ENCODE measurements at regions not wholly inside any gene's neighbourhood (a gene's known extent, or its start where the extent isn't known, plus 50 kb on each side); places are given as distances from the start of the nearest gene placed in this dataset.

- DNase-seq = no peak
These were observed 431.6 kb downstream of the RFC3 start for GRCh38 chr13:34249546-34250039.

GRCh38 chr13:34250151-34250670, 432.3 kb downstream of the RFC3 start:
- DNase-seq = no peak

- no peak for DNase-seq
These were observed 436.4 kb downstream of the RFC3 start for GRCh38 chr13:34254366-34254765.

DNA sequence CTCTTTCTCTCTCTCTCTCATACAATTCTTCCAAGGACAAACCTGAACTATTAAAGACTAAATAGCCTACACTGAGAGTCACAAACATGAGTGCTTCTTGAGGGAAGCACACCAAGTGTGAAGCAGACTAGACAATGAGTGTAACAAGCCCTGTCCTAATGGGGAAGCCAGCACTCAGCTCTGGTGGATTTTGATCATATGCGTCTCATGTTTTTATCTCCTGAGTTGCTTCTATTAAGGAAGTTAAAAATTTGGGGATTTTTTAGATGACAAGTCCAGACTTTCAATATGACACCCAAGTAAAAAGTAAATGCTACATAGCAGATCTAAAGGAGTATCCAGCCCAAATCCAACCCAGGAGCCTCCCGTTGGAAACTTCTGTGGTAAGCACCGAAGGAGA, 437.8 kb downstream of the RFC3 start:
- DNase-seq = no peak

- DNase-seq = no peak
These were observed 438.3 kb downstream of the RFC3 start for GRCh38 chr13:34256236-34256635.

GRCh38 chr13:34257966-34258365, 440.0 kb downstream of the RFC3 start:
- peak; percentile 51 for DNase-seq

DNA sequence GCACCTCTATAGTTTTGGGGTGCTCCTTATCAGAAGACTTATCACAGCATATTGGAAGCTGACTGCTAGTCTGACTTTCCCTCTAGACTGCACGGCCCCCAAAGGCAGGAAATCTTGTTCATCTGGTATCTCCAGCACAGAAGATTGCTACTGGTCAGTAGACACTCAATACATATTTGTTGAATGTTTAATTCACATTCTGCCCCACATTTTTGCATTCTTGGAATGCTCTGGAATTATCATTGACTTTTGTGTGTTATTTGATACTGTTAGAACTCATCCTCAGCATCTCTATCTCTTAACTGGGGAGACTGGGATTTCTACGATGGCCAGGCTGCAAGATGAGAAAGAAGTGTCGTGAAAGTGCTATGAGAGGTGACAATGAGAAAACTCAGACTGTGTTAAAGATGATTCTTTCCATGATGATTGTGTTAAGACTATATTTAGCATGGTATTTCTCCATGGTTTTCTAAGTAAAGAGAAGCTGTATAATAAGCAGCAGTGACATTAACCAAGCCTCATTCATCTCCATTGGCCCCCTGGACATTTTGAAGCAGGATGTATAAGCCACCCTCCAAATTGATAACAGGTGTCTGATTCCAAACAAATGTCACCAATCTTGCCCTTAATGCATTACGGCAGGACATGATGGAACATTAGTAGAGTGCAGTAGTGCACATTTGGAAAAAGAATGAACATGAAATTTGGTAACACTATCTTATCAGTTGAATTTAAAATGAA, 440.9 kb downstream of the RFC3 start:
- DNase-seq = peak; percentile 1

DNA sequence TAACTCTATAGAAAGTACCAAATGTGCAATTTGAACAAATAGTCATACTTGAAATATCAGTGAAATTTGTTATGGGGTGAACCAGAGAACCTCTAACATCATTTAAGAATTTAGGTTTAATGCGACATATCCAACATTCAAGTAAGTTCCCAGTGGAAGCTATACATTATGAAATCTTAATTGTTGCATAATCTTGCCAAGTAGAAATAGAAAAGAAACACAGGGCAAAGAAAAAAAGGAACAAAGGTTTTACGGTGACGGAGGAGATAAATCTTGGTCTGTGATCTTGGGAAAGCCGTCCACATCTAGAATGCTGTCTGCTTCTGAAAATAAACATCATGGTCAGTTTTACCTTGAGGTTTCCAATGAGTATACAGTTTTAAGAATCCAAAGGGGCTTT, 445.7 kb downstream of the RFC3 start:
- no peak for DNase-seq

DNA sequence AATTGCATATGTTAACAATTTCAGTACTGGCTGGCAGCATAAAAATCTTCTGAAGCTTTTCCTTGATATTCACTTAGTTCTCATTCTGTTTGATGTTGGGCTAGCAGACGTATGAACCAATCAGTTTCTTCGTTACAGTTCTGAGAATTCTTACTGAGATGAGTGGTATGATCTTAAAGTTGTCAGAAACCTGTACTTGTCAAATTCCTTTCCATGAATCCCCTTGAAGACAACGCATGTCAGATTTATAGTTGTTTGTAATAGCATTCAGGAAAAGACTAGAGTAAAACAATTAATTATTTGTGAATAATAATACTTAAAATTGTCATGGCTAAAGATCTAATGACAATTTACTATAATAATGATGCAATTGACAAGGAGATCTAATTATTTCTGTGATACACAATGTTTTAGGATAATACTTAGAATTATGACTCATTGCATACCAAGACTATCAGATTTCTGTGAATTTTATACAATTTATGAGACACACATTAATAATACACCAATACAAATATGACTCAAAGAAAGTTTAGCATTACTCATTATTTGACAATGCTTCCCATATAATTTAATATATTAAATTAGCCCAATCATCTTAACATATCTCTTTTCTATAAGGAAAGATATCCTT, 447.2 kb downstream of the RFC3 start:
- DNase-seq = no peak

DNA sequence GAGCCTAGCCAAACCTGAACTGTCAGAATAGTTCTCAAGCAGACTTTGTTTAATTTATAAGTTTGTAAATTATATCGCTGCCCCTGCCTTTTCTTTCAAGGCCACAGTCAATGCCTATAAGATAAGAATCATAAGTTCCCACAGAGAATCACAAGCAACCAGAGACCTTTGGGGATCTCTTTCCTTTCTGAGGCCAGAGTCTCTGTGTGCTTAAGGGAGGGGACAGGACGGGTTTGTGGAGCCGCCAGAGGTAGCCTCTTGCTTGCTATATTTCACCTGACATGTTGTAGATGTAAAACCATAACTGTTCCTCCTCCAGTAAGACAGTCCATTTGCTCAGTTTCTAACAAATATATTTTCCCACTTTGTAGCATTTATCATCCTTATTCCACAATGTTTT, 458.8 kb downstream of the RFC3 start:
- no peak for DNase-seq

DNA sequence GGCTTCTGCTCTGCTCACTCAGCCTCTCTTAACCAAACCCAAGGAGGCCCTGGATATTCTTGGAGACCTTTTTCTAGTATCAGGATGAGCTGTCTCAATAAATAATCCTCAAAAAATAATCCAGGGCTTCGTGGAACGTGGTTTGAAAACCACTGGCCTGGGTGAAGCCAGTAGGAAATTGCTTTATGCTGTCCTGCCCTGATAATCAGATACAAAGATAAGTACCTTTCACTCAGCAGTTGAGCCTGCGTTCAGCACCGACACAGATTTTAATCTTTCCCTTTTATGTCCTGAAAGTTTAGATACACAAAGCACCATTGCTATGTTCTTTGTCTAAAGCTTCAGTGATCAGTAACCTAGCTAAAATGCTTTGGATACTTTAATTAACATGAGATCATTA, 460.0 kb downstream of the RFC3 start:
- DNase-seq = no peak

- no peak for DNase-seq
These were observed 460.8 kb downstream of the RFC3 start for GRCh38 chr13:34278780-34279179.

DNA sequence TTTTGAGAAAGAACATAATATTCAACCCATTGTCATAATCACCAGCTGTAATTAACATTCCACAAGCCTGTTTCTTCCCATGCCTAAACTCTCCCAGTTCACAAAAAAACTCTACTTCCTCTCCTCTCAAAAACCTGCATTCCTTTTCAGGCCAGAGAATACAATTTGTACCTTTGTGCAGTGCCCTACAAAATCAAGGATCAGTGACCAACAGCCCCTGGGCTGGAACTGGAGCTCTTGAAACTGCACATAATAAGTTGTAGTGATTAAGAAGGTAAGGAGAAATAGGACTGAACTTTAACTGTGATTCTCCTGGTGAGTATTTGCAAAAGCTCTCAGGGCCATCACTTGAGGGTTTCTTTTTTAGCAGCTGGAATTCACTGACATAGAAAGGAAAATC, 472.7 kb downstream of the RFC3 start:
- DNase-seq = no peak

- peak; percentile 67 for DNase-seq
These were observed 476.7 kb downstream of the RFC3 start for GRCh38 chr13:34294483-34295129.

DNA sequence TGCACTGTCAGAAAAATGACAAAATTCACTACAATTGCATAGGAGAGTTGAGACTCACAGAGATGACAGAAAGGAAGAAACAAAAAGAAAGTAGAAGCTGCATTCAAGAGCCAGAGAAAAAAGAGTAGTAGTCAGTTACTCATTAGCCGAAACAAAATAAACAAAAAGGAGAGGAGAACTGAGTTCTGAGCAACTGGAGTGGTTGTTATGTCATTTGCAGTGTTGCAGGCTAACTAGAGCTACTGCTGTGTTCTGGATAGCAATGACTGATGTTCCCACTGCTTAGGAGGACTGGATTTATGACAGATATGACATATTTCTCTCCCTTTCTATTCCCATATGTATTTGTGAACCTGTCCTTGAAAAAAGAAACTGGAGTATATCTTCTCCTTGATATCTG, 482.6 kb downstream of the RFC3 start:
- no peak for DNase-seq

DNA sequence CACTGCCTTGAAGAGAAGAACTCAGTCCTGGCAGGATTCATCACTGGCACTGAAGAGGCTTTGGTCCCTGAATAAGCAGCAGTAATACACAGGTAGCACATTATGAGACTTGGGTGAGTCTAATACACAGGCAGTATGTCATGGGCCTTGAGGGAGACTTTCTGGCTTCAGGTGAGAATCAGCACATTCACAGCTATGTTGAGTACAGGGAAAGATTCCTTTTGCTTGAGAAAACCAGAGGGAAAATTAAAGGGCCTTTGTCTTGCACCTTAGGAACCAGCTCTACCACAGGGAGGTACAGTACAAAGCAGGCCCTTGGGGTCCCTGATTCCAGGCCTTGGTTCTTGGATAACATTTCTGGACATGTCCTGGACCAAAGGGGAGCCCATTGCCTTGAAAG, 484.6 kb downstream of the RFC3 start:
- no peak for DNase-seq

- no peak for DNase-seq
These were observed 485.4 kb downstream of the RFC3 start for GRCh38 chr13:34303346-34303745.

DNA sequence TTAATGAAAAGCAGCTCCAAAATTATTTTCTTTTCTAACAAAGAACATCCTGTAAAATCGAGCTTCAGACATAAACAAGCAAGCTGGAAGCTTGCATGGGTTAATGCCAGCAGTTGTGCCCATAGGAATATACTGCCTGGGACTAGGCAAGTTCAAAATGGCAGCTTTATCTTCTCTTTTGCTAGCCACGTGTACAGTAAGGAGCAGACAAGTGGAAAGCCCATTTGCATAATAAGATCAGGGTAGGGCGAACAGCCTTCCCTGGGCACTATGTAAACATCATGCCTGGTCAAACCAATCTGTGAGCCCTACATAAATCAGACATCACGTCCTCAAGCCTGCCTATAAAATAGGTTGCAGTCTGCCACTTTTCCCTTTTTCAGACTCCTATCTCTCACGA, 489.7 kb downstream of the RFC3 start:
- no peak for DNase-seq

DNA sequence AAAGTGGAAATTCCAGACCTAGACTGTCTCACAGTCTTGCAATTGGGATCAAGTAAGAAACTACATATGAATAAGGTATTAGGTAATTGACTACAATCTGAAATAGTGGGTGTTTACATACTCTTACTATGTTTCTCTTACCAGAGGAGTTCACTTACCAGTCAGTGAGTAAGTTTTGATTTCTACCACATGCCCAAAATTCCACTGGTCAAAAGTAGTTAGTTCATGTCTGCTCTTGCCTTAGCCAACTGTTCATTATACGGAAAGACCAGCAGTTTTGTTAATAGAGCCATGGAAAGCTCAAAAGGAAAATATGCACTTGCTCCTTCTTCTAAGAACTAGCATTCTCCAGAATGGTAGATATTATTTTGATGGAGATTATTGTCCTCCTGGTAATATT, 490.8 kb downstream of the RFC3 start:
- no peak for DNase-seq

DNA sequence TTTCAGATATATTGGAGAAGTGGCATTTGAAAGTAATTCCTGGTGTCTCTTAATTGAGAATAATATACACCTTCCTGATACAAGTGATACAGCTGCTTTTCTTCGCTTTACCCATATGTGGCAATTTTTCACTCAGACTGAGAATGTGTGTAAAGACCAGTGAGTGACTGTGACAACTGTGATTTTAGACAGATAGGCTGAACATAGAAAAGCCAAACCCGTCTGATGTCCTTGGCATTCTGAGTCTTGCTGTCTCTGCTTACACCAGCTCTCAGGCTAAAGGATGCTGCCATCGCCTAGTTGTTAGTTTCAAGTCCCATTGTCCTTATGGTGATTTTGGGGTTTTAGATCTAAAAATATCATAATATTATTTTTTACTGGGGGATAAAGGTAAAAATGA, 492.6 kb downstream of the RFC3 start:
- DNase-seq = peak; percentile 84

GRCh38 chr13:34311251-34311650, 493.3 kb downstream of the RFC3 start:
- DNase-seq = no peak

DNA sequence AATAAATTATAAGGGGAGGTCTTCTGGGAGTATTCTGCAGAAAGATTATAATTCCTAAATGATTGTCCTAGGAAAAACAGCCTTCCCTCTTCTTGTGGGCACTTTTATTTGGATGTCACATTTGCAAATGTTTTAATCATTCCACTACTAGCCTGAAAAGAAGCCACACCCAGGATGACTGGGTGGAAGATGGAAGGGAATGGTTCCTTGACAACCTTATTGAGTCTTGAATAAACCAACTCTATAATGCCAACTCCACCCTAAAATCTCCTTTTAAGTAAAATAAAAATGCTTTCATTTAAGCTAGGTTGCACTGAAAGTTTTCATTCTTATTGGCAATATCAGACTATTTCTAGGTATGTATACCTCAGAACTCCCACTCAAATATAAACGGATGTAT, 494.6 kb downstream of the RFC3 start:
- DNase-seq = no peak

GRCh38 chr13:34320084-34320483, 502.1 kb downstream of the RFC3 start:
- DNase-seq = no peak
